Chondrocyte (in vitro differentiated cells): ENCODE measurements at regions not wholly inside any gene's neighbourhood (a gene's known extent, or its start where the extent isn't known, plus 50 kb on each side); places are given as distances from the start of the nearest gene placed in this dataset.
"Not testable (repeated sequence)": the region's sequence is repeated elsewhere in the genome, so short reads cannot be mapped to it uniquely, and the experiment has no call there.

Experiments used
- DNase-seq: peaks from one replicate; pipeline ENCODE4 v3.0.0; 2021; ENCODE audit warnings: mixed read lengths, low spot score
- H3K27ac Mint-ChIP-seq: one replicate; pipeline ENCODE4 v1.8.0; 2021; ENCODE audit warnings: mild to moderate bottlenecking, moderate library complexity, mixed read lengths; ENCODE audit not compliant: unreplicated experiment
- H3K27me3 Mint-ChIP-seq: 2 replicates; pipeline ENCODE4 v1.8.0; 2021; ENCODE audit warnings: low read depth, mixed read lengths
- H3K36me3 Mint-ChIP-seq: 2 replicates; pipeline ENCODE4 v1.8.0; 2021; ENCODE audit warnings: low read depth, mixed read lengths
- H3K4me1 Mint-ChIP-seq: 2 replicates; pipeline ENCODE4 v1.8.0; 2021; ENCODE audit warnings: low read depth, mild to moderate bottlenecking, mixed read lengths
- H3K4me3 Mint-ChIP-seq: one replicate; pipeline ENCODE4 v1.8.0; 2021; ENCODE audit warnings: mild to moderate bottlenecking, moderate library complexity, mixed read lengths; ENCODE audit not compliant: unreplicated experiment
- H3K9me3 Mint-ChIP-seq: 2 replicates; pipeline ENCODE4 v1.8.0; 2021; ENCODE audit warnings: low read depth, mixed read lengths
- CTCF ChIP-seq: fragments of 200-600 bp; sonication (generic); IDR thresholded peaks from 2 replicates; pipeline ENCODE4 v1.5.0; 2021; ENCODE audit warnings: antibody characterized with exemption, mild to moderate bottlenecking, moderate library complexity

- Mint-ChIP-seq H3K4me3 (no peak overlapping the region), H3K36me3 (no peaks in the 10 kb centered on the region), H3K4me1 (no peaks in the 10 kb centered on the region), H3K27me3 (peaks cover 3% of the 10 kb centered on the region), H3K27ac (no peak overlapping the region), H3K9me3 (no peaks in the 10 kb centered on the region)
- no peak for DNase-seq
- TF ChIP-seq CTCF = no peak
These were observed 491.7 kb upstream of the FAM174A start for GRCh38 chr5:100043475-100043874.

- H3K36me3 Mint-ChIP-seq = no peaks in the 10 kb centered on the region
- H3K27me3 Mint-ChIP-seq = peaks cover 9% of the 10 kb centered on the region
- no peak for DNase-seq
- H3K4me1 Mint-ChIP-seq = no peaks in the 10 kb centered on the region
- H3K27ac Mint-ChIP-seq = no peak overlapping the region
- H3K9me3 Mint-ChIP-seq = no peaks in the 10 kb centered on the region
- TF ChIP-seq CTCF = no peak
- H3K4me3 Mint-ChIP-seq = no peak overlapping the region
These were observed 508.6 kb upstream of the FAM174A start for GRCh38 chr5:100026606-100027005.

- TF ChIP-seq CTCF = no peak
- Mint-ChIP-seq H3K36me3 (no peaks in the 10 kb centered on the region), H3K4me1 (no peaks in the 10 kb centered on the region), H3K27me3 (peaks cover 4% of the 10 kb centered on the region), H3K4me3 (no peak overlapping the region), H3K27ac (no peak overlapping the region), H3K9me3 (no peaks in the 10 kb centered on the region)
- no peak for DNase-seq
These were observed 511.6 kb upstream of the FAM174A start for GRCh38 chr5:100023536-100023935.

GRCh38 chr5:100017520-100018262 lies 517.5 kb upstream of the FAM174A start:
- Mint-ChIP-seq H3K36me3 (no peaks in the 10 kb centered on the region), H3K27me3 (no peaks in the 10 kb centered on the region), H3K9me3 (no peaks in the 10 kb centered on the region), H3K27ac (no peak overlapping the region), H3K4me1 (no peaks in the 10 kb centered on the region), H3K4me3 (no peak overlapping the region)
- no peak for TF ChIP-seq CTCF
- DNase-seq = no peak

GRCh38 chr5:100013305-100013704 lies 521.9 kb upstream of the FAM174A start:
- not testable (repeated sequence) for H3K27me3 Mint-ChIP-seq, H3K36me3 Mint-ChIP-seq, H3K27ac Mint-ChIP-seq, H3K9me3 Mint-ChIP-seq, DNase-seq, H3K4me3 Mint-ChIP-seq, H3K4me1 Mint-ChIP-seq

GRCh38 chr5:100011160-100011559 lies 524.0 kb upstream of the FAM174A start:
- H3K27ac Mint-ChIP-seq, H3K9me3 Mint-ChIP-seq: not testable (repeated sequence)

More at GRCh38 chr5:100011160-100011559, 524.0 kb upstream of the FAM174A start:
- H3K36me3 Mint-ChIP-seq, H3K4me1 Mint-ChIP-seq, H3K4me3 Mint-ChIP-seq, DNase-seq, H3K27me3 Mint-ChIP-seq: not testable (repeated sequence)
